NCI-H1694 treated with DMSO at 0.1 percent for 48 hours (cell line): ENCODE measurements at regions not wholly inside any gene's neighbourhood (a gene's known extent, or its start where the extent isn't known, plus 50 kb on each side); places are given as distances from the start of the nearest gene placed in this dataset.

Experiments used
- DNase-seq: peaks from one replicate; lab custom pipeline; 2025; lab: John Stamatoyannopoulos, UW

DNA sequence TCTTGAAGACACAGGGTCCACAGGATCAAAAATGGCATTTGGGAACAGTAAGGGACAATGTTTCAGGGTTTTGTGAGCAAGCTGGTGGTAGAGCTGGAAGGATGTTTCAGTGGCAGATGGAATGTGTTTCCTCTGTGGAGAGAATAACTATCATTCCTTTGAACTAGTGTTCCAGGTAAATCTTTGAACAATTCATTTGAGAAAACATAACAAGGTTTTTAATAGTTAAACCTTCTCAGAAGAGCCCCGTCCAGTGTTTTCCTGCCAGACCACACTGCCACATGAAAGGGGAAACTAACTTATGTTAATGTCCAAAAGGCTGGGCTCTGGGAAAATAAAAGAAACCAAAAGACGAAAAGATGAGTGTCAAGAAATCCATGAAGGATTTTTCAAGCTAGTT, 207.0 kb upstream of the ZNF462 start:
- no peak for DNase-seq

DNA sequence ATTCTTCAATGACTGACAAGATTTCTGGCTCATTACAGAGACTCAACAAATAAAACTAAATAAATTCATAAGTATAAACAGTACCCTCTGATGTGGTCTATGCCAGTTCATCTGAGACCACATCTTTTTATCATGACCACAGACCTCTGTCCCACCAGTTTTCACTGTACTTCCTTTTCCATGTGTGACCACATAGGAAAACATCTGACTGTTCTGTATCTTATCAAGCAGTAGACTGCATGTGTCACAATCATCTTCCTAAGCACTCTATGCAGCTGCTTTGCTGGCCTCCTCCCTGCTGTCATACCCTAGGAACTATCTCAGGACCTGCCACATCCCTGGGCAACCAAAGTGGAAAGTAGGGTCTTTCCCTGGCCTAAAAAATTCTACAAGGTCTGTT, 205.0 kb upstream of the ZNF462 start:
- no peak for DNase-seq

DNA sequence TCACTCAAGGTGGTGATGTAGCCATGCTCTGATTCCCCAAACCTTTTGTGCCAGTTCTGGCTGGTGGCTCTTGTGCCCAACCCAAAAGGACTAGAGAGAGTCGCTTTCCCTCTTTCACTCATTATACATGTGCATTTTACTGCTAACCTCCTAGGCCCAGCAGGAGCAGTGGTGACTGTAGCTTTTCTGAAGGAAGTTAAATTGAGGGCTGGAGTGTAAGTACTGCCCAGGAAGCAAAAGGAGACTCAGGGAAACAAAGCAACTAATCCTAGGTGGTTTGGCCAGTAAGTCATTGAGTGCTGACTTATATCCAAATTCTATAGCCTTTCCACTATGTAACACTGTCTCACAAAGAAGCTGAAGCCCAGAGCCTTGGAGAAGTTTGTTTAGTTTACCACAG, 194.4 kb upstream of the ZNF462 start:
- DNase-seq: no peak

DNA sequence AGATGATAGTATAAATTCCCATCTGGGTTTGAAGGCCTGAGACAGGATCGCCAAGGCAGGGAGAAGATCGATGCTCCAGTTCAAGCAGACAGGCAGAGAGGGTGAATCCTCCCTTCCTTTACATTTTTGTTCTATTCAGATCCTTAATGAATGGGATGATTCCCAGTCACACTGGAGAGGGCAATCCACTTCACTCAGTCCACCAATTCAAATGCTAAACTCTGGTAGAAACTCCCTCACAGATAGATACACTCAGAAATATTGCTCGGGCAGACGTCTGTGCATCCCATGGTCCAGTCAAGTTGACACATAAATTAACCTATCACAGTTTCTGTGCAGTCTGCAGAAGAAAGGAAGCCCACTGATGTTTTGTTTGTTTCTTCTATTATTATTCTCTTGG, 193.1 kb upstream of the ZNF462 start:
- no peak for DNase-seq

DNA sequence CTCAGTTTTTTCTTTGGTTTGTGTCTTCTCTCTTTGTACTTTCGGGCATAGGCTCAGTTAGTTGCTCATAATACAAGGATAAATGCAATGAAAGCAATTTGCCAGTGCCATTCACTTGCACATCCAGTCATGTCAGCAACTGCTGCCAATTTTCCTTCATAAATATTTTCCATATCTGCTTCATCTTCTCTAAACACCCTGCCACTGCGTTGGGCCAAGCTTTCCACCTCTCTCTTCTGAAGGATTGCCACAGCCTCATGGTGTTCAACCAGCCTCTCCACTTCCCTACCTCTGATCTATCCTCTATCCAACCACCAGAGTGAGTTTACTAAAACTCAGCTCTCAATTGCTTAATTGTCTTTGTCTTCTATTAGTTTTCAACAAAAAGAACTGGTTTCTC, 192.5 kb upstream of the ZNF462 start:
- no peak for DNase-seq

DNA sequence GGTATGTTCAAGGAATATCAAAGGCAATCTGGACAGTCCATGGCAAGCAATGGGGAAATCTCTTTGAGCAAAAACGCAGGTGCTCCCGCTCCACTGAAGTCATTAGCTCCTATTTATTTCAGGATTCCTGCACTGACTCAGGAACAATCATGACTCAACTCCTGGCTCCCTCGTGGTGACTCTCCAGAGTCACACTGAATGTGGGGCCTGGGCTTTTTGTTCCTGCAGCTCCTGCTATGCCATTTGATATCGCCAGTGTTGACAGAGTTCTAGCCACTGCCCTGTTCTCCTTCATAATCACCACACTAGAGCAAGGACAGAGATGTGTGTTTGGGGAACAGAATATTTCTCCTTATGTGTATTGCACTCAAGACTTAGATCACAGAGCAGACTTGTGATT, 187.2 kb upstream of the ZNF462 start:
- DNase-seq: no peak

DNA sequence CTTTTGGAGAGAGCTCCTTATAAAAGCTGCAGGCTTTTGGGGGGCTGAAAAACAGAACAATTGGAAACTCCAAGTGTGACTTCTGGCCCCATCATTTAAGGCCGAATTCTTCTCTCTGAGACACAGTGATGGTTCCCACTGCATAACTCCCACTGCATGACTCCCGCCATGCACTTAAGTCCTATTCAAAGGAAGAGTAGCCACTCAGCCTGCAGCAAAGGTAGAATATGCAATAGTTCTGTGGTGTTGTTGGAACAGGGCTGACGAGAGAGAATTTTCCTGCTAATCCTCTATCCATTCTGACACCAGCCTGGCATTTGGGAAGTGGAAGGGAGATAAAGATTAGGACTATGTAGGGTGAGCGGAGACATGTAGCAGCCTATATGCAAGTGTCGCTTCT, 185.6 kb upstream of the ZNF462 start:
- DNase-seq: no peak

DNA sequence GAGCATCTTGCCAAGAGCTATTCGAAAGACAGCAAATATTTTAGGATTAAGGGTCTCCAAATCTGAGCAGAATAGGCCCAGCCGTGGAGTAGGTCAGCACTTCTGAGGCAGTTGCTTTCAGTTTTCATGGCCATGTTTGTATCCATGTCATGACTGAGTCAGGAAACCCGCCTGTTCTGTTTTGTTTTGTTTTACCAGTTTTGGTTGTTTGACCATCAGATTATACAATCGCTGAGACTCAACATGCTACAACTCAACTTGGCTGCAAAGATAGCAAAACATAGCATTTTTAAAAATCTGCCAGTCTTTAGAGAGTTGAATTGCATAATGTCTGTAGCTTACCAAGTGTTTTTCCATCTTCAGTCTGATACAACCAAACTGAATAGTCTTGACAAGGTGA, 185.1 kb upstream of the ZNF462 start:
- DNase-seq: no peak

DNA sequence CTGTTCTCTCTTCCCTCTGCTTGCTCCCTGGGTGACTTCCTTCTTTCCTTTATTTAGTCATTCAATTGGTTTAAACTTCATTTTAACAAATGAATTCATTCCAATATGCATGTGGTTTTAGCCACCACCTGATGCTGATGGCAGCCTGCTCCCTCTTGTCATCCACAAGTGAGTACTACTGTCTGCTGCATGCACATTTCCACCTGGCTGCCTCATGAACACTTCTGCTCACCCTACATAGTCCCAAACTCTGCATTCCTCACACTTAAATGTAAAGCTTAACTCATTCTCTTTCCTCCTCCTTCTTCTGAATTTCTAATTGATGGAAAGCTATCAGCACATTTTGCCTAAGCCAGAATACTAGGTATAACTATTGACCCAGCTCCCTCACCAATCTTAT, 184.7 kb upstream of the ZNF462 start:
- DNase-seq: no peak

DNA sequence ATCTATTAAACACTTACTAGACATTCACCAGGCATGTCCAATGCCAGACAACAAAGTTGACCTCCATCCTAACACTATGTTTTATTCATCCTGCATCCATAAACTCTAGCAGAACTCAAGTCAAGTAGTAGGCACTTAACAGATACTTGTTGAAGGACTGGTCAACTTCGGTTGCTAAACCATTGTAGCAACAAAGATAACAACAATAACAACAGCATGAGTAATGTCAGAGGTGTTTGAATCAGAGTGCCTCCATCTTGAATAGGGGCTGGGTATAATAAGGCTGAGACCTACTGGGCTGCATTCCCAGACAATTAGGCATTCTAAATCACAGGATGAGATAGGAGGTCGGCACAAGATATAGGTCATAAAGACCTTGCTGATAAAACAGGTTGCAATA, 180.5 kb upstream of the ZNF462 start:
- DNase-seq: no peak

DNA sequence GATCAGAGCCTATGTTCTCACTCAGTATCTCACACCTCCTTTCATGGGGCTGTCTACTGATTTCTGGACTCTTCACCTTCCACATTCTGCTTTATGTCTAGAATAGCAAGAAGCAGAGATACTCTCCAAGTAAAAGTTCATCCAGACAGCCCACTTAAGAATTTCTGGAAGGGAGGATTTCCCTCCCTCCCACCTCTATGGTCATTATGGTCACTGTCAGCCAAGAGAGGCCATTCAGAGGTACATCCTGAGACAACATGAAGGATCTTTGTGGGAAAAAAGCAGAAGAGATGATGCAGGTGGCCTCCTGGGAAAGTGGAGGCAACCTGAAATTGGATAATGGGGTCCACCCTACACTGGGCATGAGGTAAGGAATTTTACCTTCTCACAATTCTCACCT, 179.5 kb upstream of the ZNF462 start:
- no peak for DNase-seq

DNA sequence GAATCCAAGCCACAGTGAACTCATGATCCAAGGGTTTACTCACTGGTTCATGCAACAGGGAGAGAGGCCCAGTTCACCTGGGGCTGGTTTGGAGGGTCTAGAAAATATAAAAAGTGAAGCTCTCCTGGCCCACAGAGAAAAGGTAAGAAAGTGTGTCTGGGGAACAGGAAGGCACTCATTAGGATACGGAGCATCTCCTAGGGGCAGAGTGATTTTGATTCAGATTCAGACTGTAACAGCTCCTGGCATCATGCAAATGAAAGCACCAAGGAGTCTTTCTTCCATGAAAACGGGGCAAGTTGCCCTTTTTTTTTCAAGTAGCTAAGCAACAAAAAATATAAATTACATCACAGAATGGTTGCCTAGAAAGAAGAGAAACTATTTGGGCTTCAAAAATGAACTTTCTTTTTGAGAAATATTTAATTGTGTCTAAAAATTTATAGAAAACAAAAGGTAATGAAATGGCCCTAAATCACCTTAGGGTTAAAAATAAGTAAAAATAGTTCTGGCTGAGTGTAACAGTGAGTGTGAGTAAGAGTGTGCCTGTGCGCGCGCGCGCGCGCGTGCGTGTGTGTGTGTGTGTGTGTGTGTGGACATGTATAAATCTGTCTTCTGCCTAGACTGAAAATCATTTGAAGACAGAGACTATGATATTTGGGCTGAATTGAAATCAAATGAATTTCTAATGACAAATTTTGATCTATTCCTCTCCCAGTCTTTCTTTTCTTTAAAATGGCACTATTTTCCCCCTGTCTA, 177.8 kb upstream of the ZNF462 start:
- no peak for DNase-seq

DNA sequence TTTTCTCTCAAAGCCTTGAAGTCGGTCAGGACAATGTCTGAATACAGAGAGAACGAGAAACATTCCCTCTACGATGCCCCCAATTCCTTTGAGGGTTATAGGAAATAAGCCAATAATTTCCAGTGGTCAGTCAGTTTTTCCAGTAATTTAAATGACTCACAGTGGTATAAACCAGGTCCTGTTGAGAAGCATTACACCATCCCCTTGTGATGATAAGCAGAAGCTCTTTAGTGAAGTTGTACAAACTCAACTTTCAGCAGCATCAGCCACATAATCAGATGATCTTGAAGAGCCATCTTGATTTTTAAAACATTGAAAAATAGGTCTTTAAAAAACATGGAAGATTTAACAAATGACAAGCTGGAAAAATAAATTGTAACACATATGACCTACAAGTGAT, 173.9 kb upstream of the ZNF462 start:
- DNase-seq: no peak

DNA sequence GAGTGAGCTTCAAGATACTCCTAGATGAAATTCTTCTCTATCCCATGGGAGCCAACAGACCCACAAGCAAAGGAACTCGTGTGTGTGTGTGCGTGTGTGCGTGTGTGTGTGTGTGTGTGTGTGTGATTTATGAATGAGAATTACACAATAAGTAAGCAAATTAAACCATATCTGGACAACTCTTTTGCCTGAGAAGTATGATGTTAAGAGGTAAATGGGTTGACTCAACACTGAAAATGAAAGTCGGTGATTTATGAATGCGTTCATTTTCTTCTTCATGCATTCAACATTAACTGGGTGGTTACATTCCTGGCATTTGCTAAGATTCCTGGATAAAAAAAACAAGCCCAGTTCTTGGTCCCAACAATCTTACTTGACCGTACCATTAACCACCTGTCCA, 171.3 kb upstream of the ZNF462 start:
- no peak for DNase-seq

DNA sequence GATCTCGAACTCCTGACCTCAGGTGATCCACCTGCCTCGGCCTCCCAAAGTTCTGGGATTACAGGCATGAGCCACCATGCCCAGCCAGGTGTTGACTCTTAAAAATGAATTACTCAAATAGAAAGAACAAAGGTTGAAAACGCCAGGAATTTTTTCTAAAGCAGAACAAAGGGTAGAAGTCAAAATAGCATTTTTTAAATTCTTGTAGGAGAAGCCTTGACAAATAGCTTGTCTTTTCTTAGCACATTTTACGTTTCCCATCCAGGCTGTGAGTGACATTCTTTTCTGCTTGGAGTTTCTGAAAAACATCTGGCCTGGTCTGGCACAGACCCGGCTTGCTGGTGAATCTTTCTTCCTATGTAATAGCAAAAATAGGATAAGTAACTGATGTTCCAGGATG, 169.4 kb upstream of the ZNF462 start:
- DNase-seq: no peak

DNA sequence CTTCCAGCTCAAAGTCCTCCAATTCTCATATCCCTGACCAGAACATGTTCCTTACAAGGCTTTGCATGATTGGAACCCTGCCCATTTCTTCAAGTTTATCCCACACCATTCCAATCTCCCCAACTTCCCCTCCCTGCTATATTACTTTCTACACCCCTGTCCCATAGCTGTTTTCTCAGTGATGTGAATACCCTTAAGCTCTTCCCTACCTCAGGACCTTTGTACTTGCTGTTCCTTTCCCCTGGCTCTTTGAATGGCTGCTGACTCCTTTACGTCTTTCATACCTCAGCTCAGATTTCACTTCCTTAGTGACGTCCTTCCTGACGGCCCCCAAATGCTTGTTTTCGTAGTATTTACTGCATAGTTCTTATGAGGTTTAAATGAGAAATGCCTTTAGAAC, 166.2 kb upstream of the ZNF462 start:
- no peak for DNase-seq

DNA sequence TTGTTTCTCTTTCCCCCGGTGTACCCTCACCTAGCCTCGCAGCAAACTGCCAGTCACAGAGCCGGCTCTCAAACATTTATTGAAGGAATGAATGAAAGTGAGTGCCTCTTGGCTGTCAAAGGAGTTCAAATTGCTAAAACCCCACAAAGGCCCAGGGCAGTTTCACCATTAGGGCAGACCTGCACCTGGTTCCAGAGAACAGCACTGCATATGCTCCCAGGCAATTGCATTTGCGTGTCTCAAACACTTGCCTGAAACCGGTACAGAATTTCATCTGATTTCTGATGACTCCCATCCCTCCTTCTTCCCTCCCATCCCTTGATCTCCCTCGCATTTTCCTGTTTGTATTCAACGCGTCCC, 165.6 kb upstream of the ZNF462 start:
- peak; percentile 47 for DNase-seq

DNA sequence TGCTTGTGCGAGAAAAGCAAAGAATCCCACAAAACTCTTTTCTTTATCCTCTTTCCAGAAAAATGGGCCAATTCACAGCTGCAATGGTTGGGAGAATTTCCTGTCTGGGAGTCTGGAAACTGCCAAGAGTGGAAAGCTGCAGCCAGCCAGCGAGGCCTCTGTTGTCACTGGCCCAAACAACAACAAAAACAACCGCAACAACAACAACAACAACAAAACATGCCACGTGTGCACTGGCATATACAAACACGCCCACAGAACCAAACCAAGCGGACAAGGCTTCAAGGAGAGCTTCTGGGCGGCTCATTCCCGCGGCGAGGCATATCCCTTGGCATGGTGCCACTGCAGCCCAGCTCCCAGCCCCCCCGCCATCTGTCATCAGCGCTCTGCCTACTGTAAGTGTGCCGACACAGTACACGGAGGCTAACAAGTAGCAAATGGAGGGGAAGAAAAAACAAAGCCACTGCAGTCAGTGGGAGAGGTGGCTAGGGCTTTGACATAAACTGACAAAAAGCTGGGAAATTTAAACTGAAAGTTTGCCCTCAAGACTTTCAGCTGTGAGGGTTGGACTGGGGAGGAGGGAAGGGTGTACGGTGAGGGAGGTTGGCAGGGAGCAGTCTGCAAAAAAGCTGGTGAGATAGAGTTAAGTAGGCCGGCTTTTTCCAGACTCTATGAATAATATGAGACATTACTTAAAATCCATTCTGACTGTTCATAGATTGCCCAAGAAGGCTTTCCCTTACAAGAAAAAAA, 165.0 kb upstream of the ZNF462 start:
- DNase-seq: peak; percentile 84

DNA sequence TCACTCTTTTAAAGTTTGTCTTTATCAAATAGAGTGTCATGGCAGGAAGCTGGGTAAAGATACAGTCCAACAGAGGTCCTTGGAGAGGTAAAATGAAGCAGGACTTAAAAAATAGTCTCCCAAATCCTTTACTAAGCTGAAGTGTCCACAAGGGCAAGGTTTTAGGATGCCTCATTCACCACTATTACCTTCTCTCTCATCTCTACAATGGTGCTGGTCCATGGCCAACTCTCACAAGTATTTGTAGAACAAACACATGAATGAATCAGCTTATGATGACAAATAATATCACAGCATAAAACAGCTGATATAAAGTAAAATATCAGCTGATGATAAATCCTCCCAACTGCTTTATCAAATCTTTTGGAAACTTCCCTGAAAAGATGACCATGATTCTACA, 162.3 kb upstream of the ZNF462 start:
- DNase-seq: no peak

DNA sequence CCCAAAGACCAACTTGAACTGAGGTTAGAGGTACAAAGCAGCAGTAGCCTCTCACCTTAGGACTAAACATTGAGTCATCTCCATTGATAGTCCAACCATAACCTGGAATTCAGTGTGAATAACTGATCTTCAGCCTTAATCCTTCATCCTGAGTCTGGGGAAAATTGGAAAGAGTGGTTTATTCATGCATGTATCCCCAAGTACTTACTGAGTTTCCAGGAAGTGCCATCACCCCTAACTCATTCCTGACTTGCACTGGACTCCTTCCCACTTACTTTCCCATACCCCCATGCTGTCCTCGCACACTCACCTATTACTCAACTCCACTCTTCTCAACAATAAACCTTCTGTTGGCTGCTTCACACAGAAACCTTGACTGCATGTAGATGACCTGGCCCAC, 161.4 kb upstream of the ZNF462 start:
- DNase-seq: no peak

DNA sequence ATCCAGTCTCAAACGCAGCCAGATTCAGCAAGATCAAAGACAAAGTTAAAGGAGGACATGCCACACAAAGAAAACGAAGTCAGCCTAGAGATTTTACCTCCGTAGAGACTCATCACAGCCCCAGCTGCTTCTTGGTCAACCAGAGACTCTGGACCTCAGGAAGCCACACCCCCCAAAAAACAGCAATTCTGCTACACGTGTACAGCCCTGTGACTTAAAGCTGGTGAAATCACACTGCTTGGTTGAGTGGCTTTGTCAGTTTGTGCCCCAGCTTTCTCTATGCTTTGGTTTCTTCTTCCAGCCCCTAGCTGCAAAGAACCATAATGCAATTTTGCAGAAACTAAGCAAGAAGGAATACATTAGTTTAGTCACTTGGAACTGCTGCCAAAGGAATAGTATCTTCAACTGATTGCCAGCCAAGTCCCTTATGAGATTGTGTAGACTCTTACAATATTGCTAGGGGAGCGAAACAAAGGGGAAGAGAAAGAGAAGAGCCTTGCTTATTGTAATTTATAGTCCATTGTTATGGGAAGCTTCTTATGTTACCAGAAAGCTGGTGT, 158.8 kb upstream of the ZNF462 start:
- DNase-seq: no peak

DNA sequence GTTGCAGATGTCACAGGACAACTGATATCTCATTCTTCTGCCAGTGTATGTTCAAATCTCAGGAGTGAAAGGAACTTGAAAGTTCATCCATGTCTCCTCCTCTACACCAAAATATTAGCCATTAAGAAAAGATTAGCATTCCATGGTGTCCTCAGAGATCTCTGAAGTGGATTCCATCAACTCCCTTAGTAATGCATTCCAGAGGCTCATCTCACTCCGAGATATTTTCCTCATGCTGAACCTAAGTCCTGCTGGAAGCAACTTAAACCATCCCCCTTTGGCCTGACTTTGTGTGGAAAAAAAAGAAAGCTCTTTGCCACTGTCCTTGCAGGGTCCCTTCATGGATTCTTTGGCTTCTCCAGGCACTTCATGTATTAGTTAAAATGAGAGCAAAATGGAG, 155.7 kb upstream of the ZNF462 start:
- no peak for DNase-seq

DNA sequence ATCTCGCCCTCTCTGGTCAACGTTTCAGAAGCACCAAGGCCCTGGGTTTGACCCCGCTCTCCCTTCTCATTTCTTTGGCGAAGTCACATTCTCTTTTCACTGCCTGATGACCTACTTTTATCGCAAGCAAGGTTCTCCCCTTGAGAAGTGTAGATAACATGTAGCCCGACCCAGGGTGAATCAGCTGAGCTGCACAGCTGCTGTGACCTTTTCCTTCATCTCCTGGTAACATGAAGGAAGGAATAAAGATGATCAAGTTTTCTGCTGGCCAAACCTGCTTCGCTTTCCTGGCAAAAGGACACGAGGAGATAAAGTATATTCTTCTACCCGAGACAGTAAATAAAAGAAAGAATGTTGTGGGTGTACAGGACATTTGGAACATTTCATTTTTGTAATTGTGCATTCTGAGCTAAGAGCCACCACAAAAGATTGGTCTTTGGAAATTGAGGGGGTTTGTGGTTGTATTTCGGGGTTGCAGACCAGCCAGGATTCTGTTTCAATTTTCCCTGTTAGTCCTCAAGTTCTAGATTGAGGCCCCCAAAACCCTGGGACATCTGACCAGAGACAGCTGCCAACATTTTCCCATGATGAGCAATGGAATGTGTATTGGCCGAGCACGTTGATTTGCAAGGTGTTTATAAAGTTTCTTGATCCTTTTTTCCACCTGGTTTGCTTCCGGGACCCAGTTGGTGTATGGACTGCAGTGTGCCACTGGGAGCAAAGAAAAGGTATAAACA, 155.1 kb upstream of the ZNF462 start:
- no peak for DNase-seq
